HCT116 (cell line): ENCODE measurements at regions not wholly inside any gene's neighbourhood (a gene's known extent, or its start where the extent isn't known, plus 50 kb on each side); places are given as distances from the start of the nearest gene placed in this dataset.

Experiments
- ATAC-seq: fragments of 200-7000 bp; cut with Tn5 transposase; 2 replicates; pipeline ENCODE4 v1.9.1; 2020; ENCODE audit warnings: mild to moderate bottlenecking, moderate library complexity
- BruUV-seq: library from RNA; stranded (reverse); fragments of 400-500 nt; replicated peaks from 2 replicates; lab custom pipeline; 2021; lab: Mats Ljungman, UMichigan
- CTCF ChIA-PET: fragments of 300-600 bp; sonication (Branson Sonifier 250); formaldehyde crosslinking; loops from one replicate; lab custom pipeline; 2021; ENCODE audit warnings: antibody characterized with exemption; lab: Charles Lee
- POLR2A ChIA-PET: fragments of 300-600, 350-600 bp; sonication (Branson Sonifier 250); formaldehyde crosslinking; loops from one replicate; lab custom pipeline; 2021; ENCODE audit warnings: antibody characterized with exemption; lab: Charles Lee
- RAD21 ChIA-PET, 2 experiments: fragments of 300-600 bp; sonication (Branson Sonifier 250); formaldehyde crosslinking; loops; one replicate each; lab custom pipeline; 2023; ENCODE audit warnings: low total read pairs in 2 of 2; ENCODE audit not compliant: uncharacterized antibody in 2 of 2, unreplicated experiment in 2 of 2, low non-redundant PET in 1 of 2; lab: Charles Lee
- DNase-seq: peaks from one replicate; pipeline ENCODE4 v3.0.0-alpha.2; 2010; ENCODE audit warnings: low read depth, low spot score
- H2AFZ ChIP-seq: fragments of 200-600 bp; shearing (Covaris generic), sonication (generic); 2 replicates; pipeline ENCODE4 v1.6.1; 2017; ENCODE audit warnings: low read depth, mixed run types, mixed read lengths, antibody characterized with exemption, low read length; ENCODE audit not compliant: poor library complexity, severe bottlenecking
- H3K27ac ChIP-seq: 2 replicates; pipeline ENCODE4 v1.5.1; 2012; ENCODE audit warnings: low read depth, low read length
- H3K27me3 ChIP-seq: fragments of 200-600 bp; sonication (generic); 2 replicates; pipeline ENCODE4 v1.6.1; 2016; ENCODE audit warnings: mixed run types, low read length, mixed read lengths; ENCODE audit not compliant: insufficient read depth
- H3K36me3 ChIP-seq, 2 experiments: fragments of 200-500 bp in 1 of 2; fragments of 200-600 bp in 1 of 2; sonication (Bioruptor generic) in 1 of 2; sonication (generic) in 1 of 2; 2 replicates each; pipeline versions ENCODE4 v1.5.1 to v1.6.1; 2014 to 2016; ENCODE audit warnings: low read length in 2 of 2, inconsistent platforms in 1 of 2, mixed read lengths in 1 of 2, mixed run types in 1 of 2; ENCODE audit not compliant: insufficient read depth in 2 of 2, control insufficient read depth in 1 of 2
- H3K4me1 ChIP-seq, 2 experiments: fragments of 200-600 bp in 1 of 2; sonication (generic) in 1 of 2; 2 replicates each; pipeline versions ENCODE4 v1.5.1 to v1.6.1; 2012 to 2017; ENCODE audit warnings: low read length in 2 of 2, inconsistent platforms in 1 of 2, mild to moderate bottlenecking in 1 of 2, mixed read lengths in 1 of 2, mixed run types in 1 of 2, moderate library complexity in 1 of 2; ENCODE audit not compliant: insufficient read depth in 2 of 2, control insufficient read depth in 1 of 2
- H3K4me2 ChIP-seq: fragments of 200-600 bp; sonication (generic); 2 replicates; pipeline ENCODE4 v1.6.1; 2017; ENCODE audit warnings: mixed run types, low read length, mixed read lengths
- H3K4me3 ChIP-seq, 2 experiments: fragments of 200-600 bp in 1 of 2; sonication (generic) in 1 of 2; replicated peaks in 1 of 2; 2 replicates each; pipeline ENCODE4 v1.5.1; 2011 to 2016; ENCODE audit warnings: low read length in 2 of 2, control low read depth in 1 of 2, low read depth in 1 of 2, mild to moderate bottlenecking in 1 of 2, mixed read lengths in 1 of 2, mixed run types in 1 of 2
- H3K79me2 ChIP-seq: fragments of 200-600 bp; sonication (generic); 2 replicates; pipeline ENCODE4 v1.6.1; 2017; ENCODE audit warnings: mild to moderate bottlenecking, mixed run types, low read length, moderate library complexity, mixed read lengths; ENCODE audit not compliant: insufficient read depth
- H3K9ac ChIP-seq: fragments of 200-600 bp; sonication (generic); 2 replicates; pipeline ENCODE4 v1.6.1; 2016; ENCODE audit warnings: low read length, mixed read lengths
- H3K9me2 ChIP-seq: fragments of 200-600 bp; sonication (generic), shearing (Covaris generic); 2 replicates; pipeline ENCODE4 v1.6.1; 2017; ENCODE audit warnings: mixed run types, mild to moderate bottlenecking, moderate library complexity; ENCODE audit not compliant: insufficient read depth
- H3K9me3 ChIP-seq, 2 experiments: fragments of 200-500 bp in 1 of 2; fragments of 200-600 bp in 1 of 2; sonication (Bioruptor generic) in 1 of 2; sonication (generic) in 1 of 2; 2 replicates each; pipeline ENCODE4 v1.6.1; 2014 to 2017; ENCODE audit warnings: low read length in 2 of 2, mixed read lengths in 2 of 2, inconsistent platforms in 1 of 2, low read depth in 1 of 2, mild to moderate bottlenecking in 1 of 2, mixed run types in 1 of 2, moderate library complexity in 1 of 2; ENCODE audit not compliant: control insufficient read depth in 1 of 2, insufficient read depth in 1 of 2
- H4K20me1 ChIP-seq: fragments of 200-600 bp; sonication (generic), shearing (Covaris generic); 2 replicates; pipeline ENCODE4 v1.6.1; 2017; ENCODE audit warnings: mixed run types, mild to moderate bottlenecking, moderate library complexity; ENCODE audit not compliant: insufficient read depth
- CBX3 ChIP-seq: IDR thresholded peaks from 2 replicates; pipeline ENCODE4 v1.6.1; 2012; ENCODE audit warnings: low read depth
- CEBPB ChIP-seq: IDR thresholded peaks from 2 replicates; pipeline ENCODE4 v1.6.1; 2012; ENCODE audit warnings: low read depth
- EGR1 ChIP-seq: IDR thresholded peaks from 2 replicates; pipeline ENCODE4 v1.6.1; 2012; ENCODE audit warnings: low read depth
- ELF1 ChIP-seq: IDR thresholded peaks from 2 replicates; pipeline ENCODE4 v1.6.1; 2012; ENCODE audit warnings: low read depth, borderline replicate concordance
- EZH2 ChIP-seq: fragments of 200-600 bp; sonication (generic); IDR thresholded peaks from 2 replicates; pipeline ENCODE4 v1.6.1; 2017; ENCODE audit warnings: antibody characterized with exemption, mixed run types
- EZH2phosphoT487 ChIP-seq: fragments of 200-600 bp; IDR thresholded peaks from 2 replicates; pipeline ENCODE4 v1.6.1; 2018; ENCODE audit warnings: antibody characterized with exemption, borderline replicate concordance
- FOSL1 ChIP-seq: IDR thresholded peaks from 2 replicates; pipeline ENCODE4 v1.6.1; 2012; ENCODE audit warnings: low read depth
- JUND ChIP-seq: IDR thresholded peaks from 2 replicates; pipeline ENCODE4 v1.6.1; 2012
- POLR2AphosphoS5 ChIP-seq: IDR thresholded peaks from 2 replicates; pipeline ENCODE4 v1.6.1; 2011; ENCODE audit warnings: mild to moderate bottlenecking, low read depth, low read length, moderate library complexity
- RAD21 ChIP-seq: IDR thresholded peaks from 2 replicates; pipeline ENCODE4 v1.6.1; 2012; ENCODE audit warnings: low read depth, mild to moderate bottlenecking
- SP1 ChIP-seq: IDR thresholded peaks from 2 replicates; pipeline ENCODE4 v1.6.1; 2012; ENCODE audit warnings: low read depth
- SRF ChIP-seq: IDR thresholded peaks from 2 replicates; pipeline ENCODE4 v1.6.1; 2012; ENCODE audit warnings: low read depth
- TCF7L2 ChIP-seq: IDR thresholded peaks from 2 replicates; pipeline ENCODE4 v1.7.0; 2011; ENCODE audit warnings: borderline replicate concordance, inconsistent platforms; ENCODE audit not compliant: insufficient read depth, insufficient read length; ENCODE audit errors: extremely low read depth
- ZFX ChIP-seq: fragments of 450-650 bp; IDR thresholded peaks from 2 replicates; pipeline ENCODE4 v1.6.1; 2017
- ZNF274 ChIP-seq: fragments of 200-500 bp; sonication (Bioruptor generic); IDR thresholded peaks from 2 replicates; pipeline ENCODE4 v1.6.1; 2014; ENCODE audit warnings: mild to moderate bottlenecking, low read depth, low read length, inconsistent platforms
- intact Hi-C: fragments of 100-400 bp; cut with micrococcal nuclease; formaldehyde crosslinking; loops from 2 replicates; pipeline ENCODE4 v1.10.0; 2022
- TF ChIP-seq, protein P1 (sequence below): IDR thresholded peaks from 2 replicates; pipeline ENCODE4 v1.6.1; 2012
- TF ChIP-seq, protein P2 (sequence below), 3 experiments: fragments of 200-600 bp in 1 of 3; sonication (generic) in 1 of 3; IDR thresholded peaks in 2 of 3; conservative IDR thresholded peaks in 1 of 3; 2 replicates each; pipeline ENCODE4 v1.5.1; 2012 to 2017; ENCODE audit warnings: low read depth in 2 of 3, low read length in 2 of 3, antibody characterized with exemption in 1 of 3, borderline replicate concordance in 1 of 3, control low read depth in 1 of 3, mild to moderate bottlenecking in 1 of 3, mixed read lengths in 1 of 3, mixed run types in 1 of 3, moderate library complexity in 1 of 3; ENCODE audit not compliant: insufficient read depth in 1 of 3
- TF ChIP-seq, protein P3 (sequence below): IDR thresholded peaks from 2 replicates; pipeline ENCODE4 v1.6.1; 2011; ENCODE audit warnings: mild to moderate bottlenecking, low read length, moderate library complexity; ENCODE audit not compliant: insufficient replicate concordance; ENCODE audit errors: extremely low read depth

DNA sequence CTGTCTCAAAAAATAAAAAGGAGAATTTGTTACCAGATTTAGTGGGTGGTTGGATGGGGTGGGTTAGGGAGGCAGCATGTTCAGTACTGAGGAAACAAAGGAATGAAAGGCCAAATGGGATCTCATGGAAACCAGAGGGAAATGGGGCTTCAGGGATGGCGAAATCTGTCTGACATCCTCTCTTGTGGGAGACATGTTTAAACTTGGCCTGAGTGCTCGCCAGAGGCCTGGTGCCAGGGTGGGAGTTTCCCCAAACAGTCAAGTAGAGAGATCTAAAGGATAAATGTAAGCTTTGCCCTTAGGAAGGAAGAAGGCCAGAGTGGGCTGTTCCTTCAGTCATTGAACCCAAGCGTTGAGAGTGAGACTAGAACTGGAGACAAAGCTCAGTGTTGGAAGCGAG, 61.9 kb upstream of the AKIRIN2 start:
- H2AFZ ChIP-seq, result no peak overlapping the region
- H3K9ac ChIP-seq, result no peak overlapping the region
- H3K27ac ChIP-seq, result no peak overlapping the region
- ATAC-seq (no peak), DNase-seq (no peak)
- H4K20me1 ChIP-seq, result no peaks in the 10 kb centered on the region
- no peaks in the 10 kb centered on the region for H3K36me3 ChIP-seq
- H3K9me2 ChIP-seq, result no peaks in the 10 kb centered on the region
- RAD21 ChIA-PET, result no interaction called here
- intact Hi-C loops, result no loop called here
- no peaks in the 10 kb centered on the region for H3K27me3 ChIP-seq
- no peak overlapping the region for H3K4me3 ChIP-seq
- TF ChIP-seq SP1 (no peak), TCF7L2 (no peak), SRF (no peak), POLR2AphosphoS5 (no peak), CBX3 (no peak), EGR1 (no peak), ZNF274 (no peak), CEBPB (no peak), FOSL1 (no peak), ELF1 (no peak), RAD21 (no peak), EZH2phosphoT487 (no peak), EZH2 (no peak), JUND (no peak), ZFX (no peak)
- TF ChIP-seq, protein P1, sequence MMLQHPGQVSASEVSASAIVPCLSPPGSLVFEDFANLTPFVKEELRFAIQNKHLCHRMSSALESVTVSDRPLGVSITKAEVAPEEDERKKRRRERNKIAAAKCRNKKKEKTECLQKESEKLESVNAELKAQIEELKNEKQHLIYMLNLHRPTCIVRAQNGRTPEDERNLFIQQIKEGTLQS, result no peak
- TF ChIP-seq, protein P2, sequence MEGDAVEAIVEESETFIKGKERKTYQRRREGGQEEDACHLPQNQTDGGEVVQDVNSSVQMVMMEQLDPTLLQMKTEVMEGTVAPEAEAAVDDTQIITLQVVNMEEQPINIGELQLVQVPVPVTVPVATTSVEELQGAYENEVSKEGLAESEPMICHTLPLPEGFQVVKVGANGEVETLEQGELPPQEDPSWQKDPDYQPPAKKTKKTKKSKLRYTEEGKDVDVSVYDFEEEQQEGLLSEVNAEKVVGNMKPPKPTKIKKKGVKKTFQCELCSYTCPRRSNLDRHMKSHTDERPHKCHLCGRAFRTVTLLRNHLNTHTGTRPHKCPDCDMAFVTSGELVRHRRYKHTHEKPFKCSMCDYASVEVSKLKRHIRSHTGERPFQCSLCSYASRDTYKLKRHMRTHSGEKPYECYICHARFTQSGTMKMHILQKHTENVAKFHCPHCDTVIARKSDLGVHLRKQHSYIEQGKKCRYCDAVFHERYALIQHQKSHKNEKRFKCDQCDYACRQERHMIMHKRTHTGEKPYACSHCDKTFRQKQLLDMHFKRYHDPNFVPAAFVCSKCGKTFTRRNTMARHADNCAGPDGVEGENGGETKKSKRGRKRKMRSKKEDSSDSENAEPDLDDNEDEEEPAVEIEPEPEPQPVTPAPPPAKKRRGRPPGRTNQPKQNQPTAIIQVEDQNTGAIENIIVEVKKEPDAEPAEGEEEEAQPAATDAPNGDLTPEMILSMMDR (IDR thresholded peaks at IDR 0.05 in 2 of 3, conservative IDR thresholded peaks at IDR 0.05 in 1 of 3; ENCODE audit: borderline replicate concordance in 1 of 3, insufficient read depth in 1 of 3, low read depth in 2 of 3, low read length in 2 of 3), result no peak
- TF ChIP-seq, protein P3, sequence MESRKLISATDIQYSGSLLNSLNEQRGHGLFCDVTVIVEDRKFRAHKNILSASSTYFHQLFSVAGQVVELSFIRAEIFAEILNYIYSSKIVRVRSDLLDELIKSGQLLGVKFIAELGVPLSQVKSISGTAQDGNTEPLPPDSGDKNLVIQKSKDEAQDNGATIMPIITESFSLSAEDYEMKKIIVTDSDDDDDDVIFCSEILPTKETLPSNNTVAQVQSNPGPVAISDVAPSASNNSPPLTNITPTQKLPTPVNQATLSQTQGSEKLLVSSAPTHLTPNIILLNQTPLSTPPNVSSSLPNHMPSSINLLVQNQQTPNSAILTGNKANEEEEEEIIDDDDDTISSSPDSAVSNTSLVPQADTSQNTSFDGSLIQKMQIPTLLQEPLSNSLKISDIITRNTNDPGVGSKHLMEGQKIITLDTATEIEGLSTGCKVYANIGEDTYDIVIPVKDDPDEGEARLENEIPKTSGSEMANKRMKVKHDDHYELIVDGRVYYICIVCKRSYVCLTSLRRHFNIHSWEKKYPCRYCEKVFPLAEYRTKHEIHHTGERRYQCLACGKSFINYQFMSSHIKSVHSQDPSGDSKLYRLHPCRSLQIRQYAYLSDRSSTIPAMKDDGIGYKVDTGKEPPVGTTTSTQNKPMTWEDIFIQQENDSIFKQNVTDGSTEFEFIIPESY, result no peak
- H3K9me3 ChIP-seq, result no peaks in the 10 kb centered on the region
- CTCF ChIA-PET, result no interaction called here
- no TSS peak for BruUV-seq
- no peak overlapping the region for H3K4me2 ChIP-seq
- no peaks in the 10 kb centered on the region for H3K79me2 ChIP-seq
- POLR2A ChIA-PET, result no interaction called here
- no peaks in the 10 kb centered on the region for H3K4me1 ChIP-seq
